GM12872 (cell line): ENCODE measurements at regions not wholly inside any gene's neighbourhood (a gene's known extent, or its start where the extent isn't known, plus 50 kb on each side); places are given as distances from the start of the nearest gene placed in this dataset.

Source experiments
- TF ChIP-seq, protein P1 (sequence below): IDR thresholded peaks from 3 replicates; pipeline ENCODE4 v1.5.1; 2011; ENCODE audit warnings: low read depth, mild to moderate bottlenecking, low read length, moderate library complexity; ENCODE audit not compliant: insufficient read depth

DNA sequence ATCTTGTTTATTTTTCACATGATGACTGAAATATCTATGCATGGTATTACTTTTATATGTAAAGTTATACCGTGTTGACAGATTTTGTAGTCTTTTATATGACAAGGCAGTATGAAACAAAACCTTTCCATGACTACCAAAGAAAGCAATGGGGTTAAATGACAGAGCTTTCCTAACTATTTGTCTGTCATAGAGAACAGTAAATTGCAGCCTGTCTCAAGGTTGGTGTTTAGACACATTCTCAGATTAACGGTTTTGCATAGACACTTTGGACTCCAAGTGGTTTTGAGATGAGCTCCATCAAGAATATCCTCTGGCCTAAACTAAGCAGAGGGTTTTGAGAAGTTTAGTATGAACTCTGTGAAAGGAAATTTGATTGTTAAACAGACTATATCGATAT lies 180.7 kb upstream of the TENM3 start:
- TF ChIP-seq, protein P1, sequence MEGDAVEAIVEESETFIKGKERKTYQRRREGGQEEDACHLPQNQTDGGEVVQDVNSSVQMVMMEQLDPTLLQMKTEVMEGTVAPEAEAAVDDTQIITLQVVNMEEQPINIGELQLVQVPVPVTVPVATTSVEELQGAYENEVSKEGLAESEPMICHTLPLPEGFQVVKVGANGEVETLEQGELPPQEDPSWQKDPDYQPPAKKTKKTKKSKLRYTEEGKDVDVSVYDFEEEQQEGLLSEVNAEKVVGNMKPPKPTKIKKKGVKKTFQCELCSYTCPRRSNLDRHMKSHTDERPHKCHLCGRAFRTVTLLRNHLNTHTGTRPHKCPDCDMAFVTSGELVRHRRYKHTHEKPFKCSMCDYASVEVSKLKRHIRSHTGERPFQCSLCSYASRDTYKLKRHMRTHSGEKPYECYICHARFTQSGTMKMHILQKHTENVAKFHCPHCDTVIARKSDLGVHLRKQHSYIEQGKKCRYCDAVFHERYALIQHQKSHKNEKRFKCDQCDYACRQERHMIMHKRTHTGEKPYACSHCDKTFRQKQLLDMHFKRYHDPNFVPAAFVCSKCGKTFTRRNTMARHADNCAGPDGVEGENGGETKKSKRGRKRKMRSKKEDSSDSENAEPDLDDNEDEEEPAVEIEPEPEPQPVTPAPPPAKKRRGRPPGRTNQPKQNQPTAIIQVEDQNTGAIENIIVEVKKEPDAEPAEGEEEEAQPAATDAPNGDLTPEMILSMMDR: no peak

DNA sequence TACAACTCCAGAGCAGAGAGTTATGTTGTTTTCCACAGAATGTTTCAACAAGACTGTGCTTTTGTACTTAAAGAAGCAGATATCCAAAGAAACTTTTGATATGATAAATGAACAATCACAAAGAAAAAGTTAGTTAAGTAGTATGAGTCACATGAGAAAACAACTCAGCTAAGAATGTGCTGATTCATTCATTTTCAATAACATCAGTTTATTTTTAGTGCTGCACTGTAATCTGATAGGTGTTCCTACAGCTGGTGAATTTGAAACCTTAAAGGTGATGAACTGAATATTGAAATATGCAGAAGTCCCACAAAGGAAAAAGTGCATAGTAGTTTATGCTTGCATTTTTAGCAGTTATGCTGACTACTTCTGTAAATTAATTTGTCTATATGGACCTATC lies 180.3 kb upstream of the TENM3 start:
- TF ChIP-seq, protein P1: no peak

DNA sequence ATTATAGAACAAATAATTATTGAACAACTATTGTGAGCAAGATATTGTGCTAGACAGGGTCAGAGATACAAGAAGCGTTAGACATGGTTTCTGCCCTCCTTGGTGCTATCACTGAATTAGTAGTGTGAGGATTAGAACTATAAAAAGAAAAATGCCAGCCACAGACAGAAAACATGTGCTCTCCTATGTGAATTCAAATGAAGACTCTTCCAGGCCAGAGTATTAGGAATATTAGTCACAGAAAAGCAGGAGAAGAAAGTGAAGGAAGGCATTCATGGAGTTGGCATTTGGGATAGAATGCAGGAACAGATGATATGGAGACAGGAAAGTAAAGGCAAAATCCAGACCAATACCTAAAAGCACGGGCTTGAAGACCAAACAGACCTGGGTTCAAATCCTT lies 179.6 kb upstream of the TENM3 start:
- TF ChIP-seq, protein P1: no peak

DNA sequence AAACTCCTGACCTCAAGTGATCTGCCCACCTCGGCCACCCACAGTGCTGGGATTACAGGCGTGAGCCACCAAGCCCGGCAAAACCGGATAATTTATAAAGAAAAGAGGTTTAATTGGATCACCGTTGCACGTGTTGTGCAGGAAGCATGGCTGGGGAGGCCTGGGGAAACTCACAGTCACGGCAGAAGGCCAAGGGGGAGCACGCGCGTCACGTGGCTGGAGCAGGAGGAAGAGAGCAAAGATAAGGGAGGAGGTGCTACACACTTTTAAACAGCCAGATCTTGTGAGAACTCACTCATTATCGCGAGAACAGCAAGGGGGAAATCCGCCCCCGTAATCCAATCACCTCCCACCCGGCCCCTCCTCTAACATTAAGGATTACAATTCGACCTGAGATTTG lies 177.9 kb upstream of the TENM3 start:
- TF ChIP-seq, protein P1: no peak

DNA sequence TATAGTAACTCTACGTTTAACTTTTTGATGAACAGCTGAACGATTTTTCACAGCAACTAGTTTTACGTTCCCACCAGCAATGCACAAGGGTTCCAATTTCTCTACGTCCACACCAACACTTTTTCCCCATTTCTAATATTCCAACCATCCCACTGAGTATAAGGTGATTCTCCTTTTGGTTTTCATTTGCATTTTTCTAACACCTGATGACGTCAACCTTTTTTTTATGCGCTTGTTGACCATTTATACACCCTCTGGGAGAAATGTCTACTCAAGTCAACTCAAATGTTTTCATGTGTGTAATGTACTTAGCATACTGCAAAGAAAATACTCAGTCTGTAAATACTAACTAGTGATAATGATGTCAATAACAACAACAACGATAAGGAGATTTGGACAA lies 177.2 kb upstream of the TENM3 start:
- TF ChIP-seq, protein P1: no peak

DNA sequence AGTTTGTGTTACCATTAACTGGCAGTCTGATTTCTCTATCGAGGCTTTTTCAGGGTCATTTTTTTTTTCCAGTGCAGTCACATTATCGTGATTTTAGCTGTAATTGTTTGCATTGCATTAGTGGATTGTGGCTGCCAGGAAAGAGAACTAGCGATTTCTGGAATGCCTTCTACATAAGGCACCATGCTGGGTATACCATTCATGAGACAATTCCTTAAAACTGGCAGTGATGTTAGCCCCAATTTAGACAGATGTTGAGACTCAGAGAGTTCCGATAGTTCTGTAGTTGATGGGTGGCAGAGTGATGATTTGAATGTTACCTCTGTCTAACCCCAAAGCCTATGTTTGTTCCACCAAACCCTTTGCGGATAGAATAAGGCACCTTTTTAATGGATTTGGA lies 175.4 kb upstream of the TENM3 start:
- TF ChIP-seq, protein P1: no peak

DNA sequence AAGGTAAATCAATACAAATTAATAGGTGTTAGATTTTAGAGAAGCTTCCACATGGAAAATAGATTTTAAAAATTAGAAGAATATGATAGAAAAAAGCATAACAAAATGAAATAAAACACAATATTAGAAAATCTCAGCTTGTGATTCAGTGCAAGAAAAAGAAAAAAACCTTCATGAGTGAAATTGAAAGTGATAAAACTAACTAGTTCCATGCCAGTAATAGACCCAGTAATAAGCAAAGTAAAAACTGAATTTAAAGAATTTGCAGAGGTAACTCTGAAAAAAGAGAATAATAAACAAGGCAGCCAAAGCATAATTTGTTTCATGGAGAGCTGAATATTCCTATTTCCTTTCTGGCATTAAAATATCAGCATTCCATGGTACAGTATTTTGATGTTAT lies 174.3 kb upstream of the TENM3 start:
- TF ChIP-seq, protein P1: no peak

DNA sequence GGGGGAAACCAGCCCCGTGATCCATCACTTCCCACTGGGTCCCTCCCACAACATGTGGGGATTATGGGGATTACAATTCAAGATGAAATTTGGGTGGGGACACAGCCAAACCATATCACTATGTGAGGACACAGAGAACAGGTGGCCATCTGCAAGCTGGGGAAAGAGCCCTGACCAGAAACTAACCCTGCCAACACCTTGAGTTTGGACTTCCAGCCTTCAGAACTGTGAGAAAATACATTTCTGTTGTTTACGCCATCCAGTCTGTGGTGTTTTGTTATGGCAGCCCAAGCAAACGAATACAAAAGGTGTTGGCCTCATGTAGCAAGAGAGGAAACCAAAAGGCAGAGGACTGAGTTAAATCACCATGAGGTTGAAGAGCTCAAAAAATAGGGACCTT lies 169.9 kb upstream of the TENM3 start:
- TF ChIP-seq, protein P1: no peak
